K562 (cell line): ENCODE measurements at regions not wholly inside any gene's neighbourhood (a gene's known extent, or its start where the extent isn't known, plus 50 kb on each side); places are given as distances from the start of the nearest gene placed in this dataset.

Experiments used
- CCAR2 ChIP-seq: fragments of 200-400 bp; formaldehyde crosslinking; IDR thresholded peaks from 2 replicates; pipeline ENCODE4 v1.6.1; 2017; ENCODE audit warnings: mild to moderate bottlenecking, low read depth, low read length
- HIVEP1 ChIP-seq: fragments of 250-450 bp; sonication (Bioruptor Pico); IDR thresholded peaks from 2 replicates; pipeline ENCODE4 v1.4.0; 2020; ENCODE audit warnings: mild to moderate bottlenecking
- KLF6 ChIP-seq: fragments of 250-450 bp; sonication (Bioruptor Pico); IDR thresholded peaks from 2 replicates; pipeline ENCODE4 v1.4.0; 2020; ENCODE audit warnings: mild to moderate bottlenecking, moderate library complexity, borderline replicate concordance
- POLR2A ChIP-seq: fragments of 450-650 bp; conservative IDR thresholded peaks from 2 replicates; pipeline ENCODE4 v1.6.1; 2016
- RBBP5 ChIP-seq: fragments of 200-600 bp; sonication (generic); IDR thresholded peaks from 2 replicates; pipeline ENCODE4 v1.6.1; 2012; ENCODE audit warnings: borderline replicate concordance, mild to moderate bottlenecking, low read length, control low read depth, inconsistent platforms; ENCODE audit not compliant: insufficient read depth, poor library complexity, severe bottlenecking
- SIN3A ChIP-seq, 2 experiments: fragments of 150-350 bp in 1 of 2; IDR thresholded peaks; 2 replicates each; pipeline ENCODE4 v1.6.1; 2011 to 2016; ENCODE audit warnings: borderline replicate concordance in 2 of 2, low read depth in 2 of 2, low read length in 2 of 2, mild to moderate bottlenecking in 2 of 2, moderate library complexity in 2 of 2; ENCODE audit not compliant: control insufficient read depth in 1 of 2
- ZNF696 ChIP-seq: fragments of 250-450 bp; sonication (Bioruptor Pico); conservative IDR thresholded peaks from 2 replicates; pipeline ENCODE4 v1.4.0; 2020; ENCODE audit warnings: mild to moderate bottlenecking, moderate library complexity
- TF ChIP-seq, protein P1 (sequence below): IDR thresholded peaks from 2 replicates; pipeline ENCODE4 v1.6.1; 2011; ENCODE audit warnings: borderline replicate concordance, low read depth, mild to moderate bottlenecking, moderate library complexity, low read length; ENCODE audit not compliant: insufficient read depth, poor library complexity, severe bottlenecking
- TF ChIP-seq, protein P2 (sequence below): fragments of 250-450 bp; sonication (Bioruptor Pico); IDR thresholded peaks from 2 replicates; pipeline ENCODE4 v1.5.0; 2021; ENCODE audit warnings: mild to moderate bottlenecking, moderate library complexity

DNA sequence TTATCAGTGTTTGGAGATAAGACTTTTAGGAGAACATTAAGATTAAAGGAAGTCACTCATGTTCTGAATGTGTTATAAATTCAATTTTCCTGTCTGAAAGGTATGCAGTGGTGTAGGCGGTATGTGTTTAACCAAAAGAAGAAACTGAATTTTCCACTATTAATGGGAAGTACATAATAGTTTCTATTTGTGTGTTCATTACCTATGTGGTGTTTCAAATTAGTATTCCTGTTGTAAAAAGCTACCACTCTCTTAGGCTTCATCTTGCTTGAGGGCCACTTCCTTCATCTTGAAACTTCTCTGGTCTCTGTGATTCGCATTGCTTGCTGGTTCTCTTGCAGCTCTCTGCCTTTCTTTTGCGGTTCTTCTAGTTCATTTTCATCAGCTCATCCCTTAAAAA lies 123.4 kb downstream of the HLX start:
- TF ChIP-seq CCAR2 (no peak), HIVEP1 (CRISPR knock-in tag) (no peak), SIN3A (IDR thresholded peaks at IDR 0.05; ENCODE audit: borderline replicate concordance in 2 of 2, control insufficient read depth in 1 of 2, low read depth in 2 of 2, low read length in 2 of 2) (no peak), RBBP5 (no peak), POLR2A (no peak), ZNF696 (CRISPR knock-in tag) (no peak), KLF6 (CRISPR knock-in tag) (no peak)
- TF ChIP-seq, protein P1, sequence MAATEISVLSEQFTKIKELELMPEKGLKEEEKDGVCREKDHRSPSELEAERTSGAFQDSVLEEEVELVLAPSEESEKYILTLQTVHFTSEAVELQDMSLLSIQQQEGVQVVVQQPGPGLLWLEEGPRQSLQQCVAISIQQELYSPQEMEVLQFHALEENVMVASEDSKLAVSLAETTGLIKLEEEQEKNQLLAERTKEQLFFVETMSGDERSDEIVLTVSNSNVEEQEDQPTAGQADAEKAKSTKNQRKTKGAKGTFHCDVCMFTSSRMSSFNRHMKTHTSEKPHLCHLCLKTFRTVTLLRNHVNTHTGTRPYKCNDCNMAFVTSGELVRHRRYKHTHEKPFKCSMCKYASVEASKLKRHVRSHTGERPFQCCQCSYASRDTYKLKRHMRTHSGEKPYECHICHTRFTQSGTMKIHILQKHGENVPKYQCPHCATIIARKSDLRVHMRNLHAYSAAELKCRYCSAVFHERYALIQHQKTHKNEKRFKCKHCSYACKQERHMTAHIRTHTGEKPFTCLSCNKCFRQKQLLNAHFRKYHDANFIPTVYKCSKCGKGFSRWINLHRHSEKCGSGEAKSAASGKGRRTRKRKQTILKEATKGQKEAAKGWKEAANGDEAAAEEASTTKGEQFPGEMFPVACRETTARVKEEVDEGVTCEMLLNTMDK, result no peak
- TF ChIP-seq, protein P2, sequence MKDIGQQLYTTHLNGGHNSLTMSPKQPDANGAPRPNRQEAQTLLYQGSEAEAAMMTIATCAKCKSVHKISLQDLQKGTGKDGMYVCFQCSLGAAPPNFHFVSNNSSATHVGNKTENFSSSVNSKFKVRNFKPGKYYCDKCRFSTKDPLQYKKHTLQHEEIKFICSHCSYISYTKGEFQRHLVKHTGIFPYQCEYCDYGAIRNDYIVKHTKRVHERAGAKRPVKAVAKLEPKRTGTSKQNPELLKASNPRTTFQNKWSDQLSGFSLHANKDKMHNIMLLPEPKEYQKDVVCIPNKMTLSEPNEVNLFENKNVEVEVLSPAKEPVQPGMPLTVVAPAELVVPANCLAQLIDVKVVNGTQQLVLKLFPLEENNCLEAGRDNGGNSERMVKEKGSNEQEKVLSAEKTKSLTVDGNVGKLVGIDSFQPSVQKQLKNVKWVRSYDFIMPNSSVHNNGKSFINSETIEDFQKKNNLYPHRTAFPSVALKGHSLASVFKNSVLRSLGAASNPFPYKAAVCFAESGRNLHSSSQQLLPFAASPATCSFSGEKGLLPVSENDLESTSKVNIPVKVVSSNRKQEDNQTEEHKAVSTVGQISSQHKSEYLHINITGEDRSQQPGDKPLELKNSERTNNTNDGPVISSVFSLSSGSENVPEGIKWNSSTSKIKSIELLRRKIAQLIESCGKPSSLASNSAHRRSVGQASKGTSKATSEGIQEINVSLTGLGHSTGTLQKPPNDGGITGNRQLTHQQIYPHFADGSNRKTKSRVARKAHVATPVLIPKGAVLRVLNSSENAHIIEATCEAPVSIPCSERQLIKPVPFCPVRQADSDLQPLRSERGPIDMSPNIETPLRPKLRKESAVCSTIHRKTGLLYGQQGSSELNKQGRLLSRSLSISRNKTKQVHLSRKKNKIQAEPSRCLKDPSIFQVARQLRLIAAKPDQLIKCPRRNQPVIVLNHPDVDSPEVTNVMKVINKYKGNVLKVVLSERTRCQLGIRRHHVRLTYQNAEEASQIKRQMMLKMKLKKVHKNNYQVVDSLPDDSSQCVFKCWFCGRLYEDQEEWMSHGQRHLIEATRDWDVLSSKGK, result no peak
